WTC11 (cell line): ENCODE measurements at regions not wholly inside any gene's neighbourhood (a gene's known extent, or its start where the extent isn't known, plus 50 kb on each side); places are given as distances from the start of the nearest gene placed in this dataset.

Experiments
- ATAC-seq: fragments of 200-7000 bp; cut with Tn5 transposase; 2 replicates; pipeline ENCODE4 v1.10.0; 2021; ENCODE audit warnings: mild to moderate bottlenecking, moderate library complexity
- CTCF ChIA-PET: fragments of 300-600 bp; sonication (Branson Sonifier 250); formaldehyde crosslinking; loops from one replicate; lab custom pipeline; 2021; ENCODE audit warnings: antibody characterized with exemption; lab: Charles Lee
- POLR2A ChIA-PET: fragments of 350-600 bp; sonication (Branson Sonifier 250); formaldehyde crosslinking; loops from one replicate; lab custom pipeline; 2021; ENCODE audit warnings: antibody characterized with exemption; lab: Charles Lee
- DNase-seq: peaks from one replicate; pipeline ENCODE4 v3.0.0; 2021; ENCODE audit warnings: low spot score
- H3K27ac Mint-ChIP-seq: 2 replicates; pipeline ENCODE4 v1.8.0; 2021; ENCODE audit warnings: mixed read lengths
- H3K27me3 Mint-ChIP-seq: 2 replicates; pipeline ENCODE4 v1.8.0; 2021; ENCODE audit warnings: low read depth, mild to moderate bottlenecking, moderate library complexity, mixed read lengths
- H3K36me3 Mint-ChIP-seq: 2 replicates; pipeline ENCODE4 v1.8.0; 2021; ENCODE audit warnings: mixed read lengths
- H3K4me1 Mint-ChIP-seq: 2 replicates; pipeline ENCODE4 v1.8.0; 2022; ENCODE audit warnings: mixed read lengths
- H3K4me3 Mint-ChIP-seq: 2 replicates; pipeline ENCODE4 v1.8.0; 2021; ENCODE audit warnings: mild to moderate bottlenecking, moderate library complexity, mixed read lengths
- H3K9me3 Mint-ChIP-seq: 2 replicates; pipeline ENCODE4 v1.8.0; 2021; ENCODE audit warnings: mixed read lengths
- CBFB ChIP-seq: sonication (generic); formaldehyde crosslinking; IDR thresholded peaks from 2 replicates; pipeline ENCODE4 v1.8.1; 2022; ENCODE audit warnings: mild to moderate bottlenecking, low read depth, missing genetic modification reagents
- ELF4 ChIP-seq: sonication (generic); formaldehyde crosslinking; IDR thresholded peaks from 2 replicates; pipeline ENCODE4 v1.8.1; 2022; ENCODE audit warnings: low read depth, mild to moderate bottlenecking, moderate library complexity, missing genetic modification reagents
- EMX1 ChIP-seq: fragments of 250-450 bp; sonication (Bioruptor Pico); IDR thresholded peaks from 2 replicates; pipeline ENCODE4 v1.8.0; 2021; ENCODE audit warnings: mild to moderate bottlenecking
- GTF2I ChIP-seq: fragments of 250-450 bp; sonication (Bioruptor Pico); conservative IDR thresholded peaks from 2 replicates; pipeline ENCODE4 v1.4.0; 2021; ENCODE audit warnings: mild to moderate bottlenecking
- IRF2 ChIP-seq: sonication (generic); formaldehyde crosslinking; IDR thresholded peaks from 2 replicates; pipeline ENCODE4 v1.8.0; 2022; ENCODE audit warnings: low read depth, missing genetic modification reagents, borderline replicate concordance
- JUN ChIP-seq: sonication (generic); formaldehyde crosslinking; IDR thresholded peaks from 2 replicates; pipeline ENCODE4 v1.8.0; 2023; ENCODE audit warnings: mild to moderate bottlenecking, missing genetic modification reagents
- KAT7 ChIP-seq: sonication (generic); formaldehyde crosslinking; IDR thresholded peaks from 2 replicates; pipeline ENCODE4 v1.8.1; 2023; ENCODE audit warnings: missing genetic modification reagents, mild to moderate bottlenecking, borderline replicate concordance
- NFYB ChIP-seq: sonication (generic); formaldehyde crosslinking; conservative IDR thresholded peaks from 2 replicates; pipeline ENCODE4 v1.8.0; 2022; ENCODE audit warnings: low read depth, missing genetic modification reagents
- NR2C2 ChIP-seq: sonication (generic); formaldehyde crosslinking; IDR thresholded peaks from 2 replicates; pipeline ENCODE4 v1.8.0; 2022; ENCODE audit warnings: mild to moderate bottlenecking, missing genetic modification reagents
- ZBTB21 ChIP-seq: sonication (generic); formaldehyde crosslinking; IDR thresholded peaks from 2 replicates; pipeline ENCODE4 v1.8.1; 2023; ENCODE audit warnings: mild to moderate bottlenecking, missing genetic modification reagents, borderline replicate concordance
- ZNF416 ChIP-seq: fragments of 250-450 bp; sonication (Bioruptor Pico); IDR thresholded peaks from 2 replicates; pipeline ENCODE4 v1.9.0; 2021; ENCODE audit warnings: mild to moderate bottlenecking, inconsistent platforms
- TF ChIP-seq, protein P1 (sequence below): fragments of 250-450 bp; sonication (Bioruptor Pico); IDR thresholded peaks from 2 replicates; pipeline ENCODE4 v2.1.2; 2022; ENCODE audit warnings: mild to moderate bottlenecking, moderate library complexity
- TF ChIP-seq, protein P2 (sequence below): sonication (generic); formaldehyde crosslinking; conservative IDR thresholded peaks from 2 replicates; pipeline ENCODE4 v1.8.1; 2022; ENCODE audit warnings: mild to moderate bottlenecking, missing genetic modification reagents
- TF ChIP-seq, protein P3 (sequence below): sonication (generic); formaldehyde crosslinking; IDR thresholded peaks from 2 replicates; pipeline ENCODE4 v1.8.1; 2023; ENCODE audit warnings: mild to moderate bottlenecking, moderate library complexity, missing genetic modification reagents
- TF ChIP-seq, protein P4 (sequence below): sonication (generic); formaldehyde crosslinking; IDR thresholded peaks from 2 replicates; pipeline ENCODE4 v1.8.0; 2022; ENCODE audit warnings: mild to moderate bottlenecking, missing genetic modification reagents
- TF ChIP-seq, protein P5 (sequence below): sonication (generic); formaldehyde crosslinking; IDR thresholded peaks from 2 replicates; pipeline ENCODE4 v1.8.1; 2022; ENCODE audit warnings: low read depth, mild to moderate bottlenecking, moderate library complexity, missing genetic modification reagents, borderline replicate concordance
- TF ChIP-seq, protein P6 (sequence below): sonication (generic); formaldehyde crosslinking; IDR thresholded peaks from 2 replicates; pipeline ENCODE4 v1.8.0; 2022; ENCODE audit warnings: missing genetic modification reagents
- TF ChIP-seq, protein P7 (sequence below): fragments of 200-600 bp; IDR thresholded peaks from 2 replicates; pipeline ENCODE4 v1.8.0; 2022; ENCODE audit warnings: antibody characterized with exemption

DNA sequence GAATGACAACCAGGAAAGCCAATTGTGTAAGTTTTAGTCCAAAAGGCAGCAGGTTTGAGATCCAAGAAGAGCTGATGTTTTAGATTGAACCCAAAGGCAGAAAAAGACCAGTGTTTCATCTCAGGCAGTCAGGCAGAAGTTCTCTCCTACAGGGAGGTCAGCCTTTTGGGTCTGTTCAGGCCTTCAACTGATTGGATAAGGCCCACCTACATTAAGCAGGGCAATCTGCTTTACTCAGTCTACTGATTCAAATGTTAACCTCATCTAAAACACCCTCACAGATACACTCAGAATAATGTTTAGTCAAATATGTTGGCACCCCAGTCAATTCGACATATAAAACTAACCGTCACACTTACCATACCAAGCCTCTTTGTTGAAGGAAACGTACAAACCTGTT is 134.2 kb upstream of the NEIL3 start:
- H3K4me1 Mint-ChIP-seq: no peaks in the 10 kb centered on the region
- CTCF ChIA-PET: no interaction called here
- peaks cover 13% of the 10 kb centered on the region for H3K9me3 Mint-ChIP-seq
- TF ChIP-seq, protein P1, sequence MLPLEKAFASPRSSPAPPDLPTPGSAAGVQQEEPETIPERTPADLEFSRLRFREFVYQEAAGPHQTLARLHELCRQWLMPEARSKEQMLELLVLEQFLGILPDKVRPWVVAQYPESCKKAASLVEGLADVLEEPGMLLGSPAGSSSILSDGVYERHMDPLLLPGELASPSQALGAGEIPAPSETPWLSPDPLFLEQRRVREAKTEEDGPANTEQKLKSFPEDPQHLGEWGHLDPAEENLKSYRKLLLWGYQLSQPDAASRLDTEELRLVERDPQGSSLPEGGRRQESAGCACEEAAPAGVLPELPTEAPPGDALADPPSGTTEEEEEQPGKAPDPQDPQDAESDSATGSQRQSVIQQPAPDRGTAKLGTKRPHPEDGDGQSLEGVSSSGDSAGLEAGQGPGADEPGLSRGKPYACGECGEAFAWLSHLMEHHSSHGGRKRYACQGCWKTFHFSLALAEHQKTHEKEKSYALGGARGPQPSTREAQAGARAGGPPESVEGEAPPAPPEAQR: no peak
- 0 out of 2 replicates have a peak, but pooled peaks have one; percentile 17 for TF ChIP-seq GTF2I (CRISPR knock-in tag)
- DNase-seq (no peak), ATAC-seq (no peak)
- H3K36me3 Mint-ChIP-seq: no peaks in the 10 kb centered on the region
- H3K27ac Mint-ChIP-seq: no peak overlapping the region
- H3K27me3 Mint-ChIP-seq: no peaks in the 10 kb centered on the region
- no peak overlapping the region for H3K4me3 Mint-ChIP-seq
- POLR2A ChIA-PET: no interaction called here

DNA sequence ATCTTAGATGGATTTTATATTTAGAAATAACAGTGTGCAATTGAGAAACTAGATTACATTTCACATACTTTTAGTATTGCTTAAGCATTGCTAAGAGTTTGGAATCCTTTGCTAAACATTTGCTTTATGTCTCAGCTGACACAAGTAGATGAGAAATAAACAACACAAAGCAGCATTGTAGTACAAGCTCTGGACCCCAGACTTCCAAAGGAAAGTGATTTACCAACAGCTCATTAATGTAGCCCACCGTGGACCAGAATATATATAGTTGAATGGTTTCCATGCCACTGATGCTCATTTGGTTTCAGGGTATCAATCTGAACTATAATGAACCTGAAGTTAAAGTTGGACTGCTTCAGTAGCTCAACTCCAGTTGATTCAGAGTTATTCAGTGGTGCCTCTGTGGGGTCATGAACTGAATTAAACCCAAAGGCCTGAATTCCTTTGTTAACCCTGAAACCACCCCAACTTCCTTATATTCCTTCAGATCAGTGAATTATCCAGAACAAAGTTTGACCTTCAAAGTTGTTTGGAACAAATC is 132.1 kb upstream of the NEIL3 start:
- no peak for ATAC-seq
- H3K27ac Mint-ChIP-seq: no peak overlapping the region

More for the DNA sequence above, 132.1 kb upstream of the NEIL3 start:
- H3K4me1 Mint-ChIP-seq: no peaks in the 10 kb centered on the region
- no peaks in the 10 kb centered on the region for H3K27me3 Mint-ChIP-seq
- CTCF ChIA-PET: no interaction called here
- peaks cover 4% of the 10 kb centered on the region; the same call in 1 of the 2 replicates for H3K9me3 Mint-ChIP-seq
- H3K36me3 Mint-ChIP-seq: no peaks in the 10 kb centered on the region
- POLR2A ChIA-PET: no interaction called here
- H3K4me3 Mint-ChIP-seq: no peak overlapping the region
- DNase-seq: no peak
- TF ChIP-seq NR2C2: no peak
- TF ChIP-seq ZBTB21 (CRISPR knock-in tag): no peak
- no peak for TF ChIP-seq GTF2I (CRISPR knock-in tag)
- TF ChIP-seq, protein P2, sequence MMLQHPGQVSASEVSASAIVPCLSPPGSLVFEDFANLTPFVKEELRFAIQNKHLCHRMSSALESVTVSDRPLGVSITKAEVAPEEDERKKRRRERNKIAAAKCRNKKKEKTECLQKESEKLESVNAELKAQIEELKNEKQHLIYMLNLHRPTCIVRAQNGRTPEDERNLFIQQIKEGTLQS (CRISPR knock-in tag): no peak
- TF ChIP-seq EMX1 (CRISPR knock-in tag): no peak
- TF ChIP-seq, protein P1: no peak
- TF ChIP-seq IRF2 (CRISPR knock-in tag): no peak
- TF ChIP-seq, protein P3, sequence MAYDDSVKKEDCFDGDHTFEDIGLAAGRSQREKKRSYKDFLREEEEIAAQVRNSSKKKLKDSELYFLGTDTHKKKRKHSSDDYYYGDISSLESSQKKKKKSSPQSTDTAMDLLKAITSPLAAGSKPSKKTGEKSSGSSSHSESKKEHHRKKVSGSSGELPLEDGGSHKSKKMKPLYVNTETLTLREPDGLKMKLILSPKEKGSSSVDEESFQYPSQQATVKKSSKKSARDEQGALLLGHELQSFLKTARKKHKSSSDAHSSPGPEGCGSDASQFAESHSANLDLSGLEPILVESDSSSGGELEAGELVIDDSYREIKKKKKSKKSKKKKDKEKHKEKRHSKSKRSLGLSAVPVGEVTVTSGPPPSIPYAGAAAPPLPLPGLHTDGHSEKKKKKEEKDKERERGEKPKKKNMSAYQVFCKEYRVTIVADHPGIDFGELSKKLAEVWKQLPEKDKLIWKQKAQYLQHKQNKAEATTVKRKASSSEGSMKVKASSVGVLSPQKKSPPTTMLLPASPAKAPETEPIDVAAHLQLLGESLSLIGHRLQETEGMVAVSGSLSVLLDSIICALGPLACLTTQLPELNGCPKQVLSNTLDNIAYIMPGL: no peak
- no peak for TF ChIP-seq KAT7 (CRISPR knock-in tag)
- TF ChIP-seq JUN (CRISPR knock-in tag): no peak
- TF ChIP-seq, protein P4, sequence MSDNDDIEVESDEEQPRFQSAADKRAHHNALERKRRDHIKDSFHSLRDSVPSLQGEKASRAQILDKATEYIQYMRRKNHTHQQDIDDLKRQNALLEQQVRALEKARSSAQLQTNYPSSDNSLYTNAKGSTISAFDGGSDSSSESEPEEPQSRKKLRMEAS (CRISPR knock-in tag): no peak
- TF ChIP-seq, protein P5, sequence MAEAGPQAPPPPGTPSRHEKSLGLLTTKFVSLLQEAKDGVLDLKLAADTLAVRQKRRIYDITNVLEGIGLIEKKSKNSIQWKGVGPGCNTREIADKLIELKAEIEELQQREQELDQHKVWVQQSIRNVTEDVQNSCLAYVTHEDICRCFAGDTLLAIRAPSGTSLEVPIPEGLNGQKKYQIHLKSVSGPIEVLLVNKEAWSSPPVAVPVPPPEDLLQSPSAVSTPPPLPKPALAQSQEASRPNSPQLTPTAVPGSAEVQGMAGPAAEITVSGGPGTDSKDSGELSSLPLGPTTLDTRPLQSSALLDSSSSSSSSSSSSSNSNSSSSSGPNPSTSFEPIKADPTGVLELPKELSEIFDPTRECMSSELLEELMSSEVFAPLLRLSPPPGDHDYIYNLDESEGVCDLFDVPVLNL (CRISPR knock-in tag): no peak
- no peak for TF ChIP-seq NFYB (CRISPR knock-in tag)
- TF ChIP-seq, protein P6, sequence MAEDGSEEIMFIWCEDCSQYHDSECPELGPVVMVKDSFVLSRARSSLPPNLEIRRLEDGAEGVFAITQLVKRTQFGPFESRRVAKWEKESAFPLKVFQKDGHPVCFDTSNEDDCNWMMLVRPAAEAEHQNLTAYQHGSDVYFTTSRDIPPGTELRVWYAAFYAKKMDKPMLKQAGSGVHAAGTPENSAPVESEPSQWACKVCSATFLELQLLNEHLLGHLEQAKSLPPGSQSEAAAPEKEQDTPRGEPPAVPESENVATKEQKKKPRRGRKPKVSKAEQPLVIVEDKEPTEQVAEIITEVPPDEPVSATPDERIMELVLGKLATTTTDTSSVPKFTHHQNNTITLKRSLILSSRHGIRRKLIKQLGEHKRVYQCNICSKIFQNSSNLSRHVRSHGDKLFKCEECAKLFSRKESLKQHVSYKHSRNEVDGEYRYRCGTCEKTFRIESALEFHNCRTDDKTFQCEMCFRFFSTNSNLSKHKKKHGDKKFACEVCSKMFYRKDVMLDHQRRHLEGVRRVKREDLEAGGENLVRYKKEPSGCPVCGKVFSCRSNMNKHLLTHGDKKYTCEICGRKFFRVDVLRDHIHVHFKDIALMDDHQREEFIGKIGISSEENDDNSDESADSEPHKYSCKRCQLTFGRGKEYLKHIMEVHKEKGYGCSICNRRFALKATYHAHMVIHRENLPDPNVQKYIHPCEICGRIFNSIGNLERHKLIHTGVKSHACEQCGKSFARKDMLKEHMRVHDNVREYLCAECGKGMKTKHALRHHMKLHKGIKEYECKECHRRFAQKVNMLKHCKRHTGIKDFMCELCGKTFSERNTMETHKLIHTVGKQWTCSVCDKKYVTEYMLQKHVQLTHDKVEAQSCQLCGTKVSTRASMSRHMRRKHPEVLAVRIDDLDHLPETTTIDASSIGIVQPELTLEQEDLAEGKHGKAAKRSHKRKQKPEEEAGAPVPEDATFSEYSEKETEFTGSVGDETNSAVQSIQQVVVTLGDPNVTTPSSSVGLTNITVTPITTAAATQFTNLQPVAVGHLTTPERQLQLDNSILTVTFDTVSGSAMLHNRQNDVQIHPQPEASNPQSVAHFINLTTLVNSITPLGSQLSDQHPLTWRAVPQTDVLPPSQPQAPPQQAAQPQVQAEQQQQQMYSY: no peak
- TF ChIP-seq, protein P7, sequence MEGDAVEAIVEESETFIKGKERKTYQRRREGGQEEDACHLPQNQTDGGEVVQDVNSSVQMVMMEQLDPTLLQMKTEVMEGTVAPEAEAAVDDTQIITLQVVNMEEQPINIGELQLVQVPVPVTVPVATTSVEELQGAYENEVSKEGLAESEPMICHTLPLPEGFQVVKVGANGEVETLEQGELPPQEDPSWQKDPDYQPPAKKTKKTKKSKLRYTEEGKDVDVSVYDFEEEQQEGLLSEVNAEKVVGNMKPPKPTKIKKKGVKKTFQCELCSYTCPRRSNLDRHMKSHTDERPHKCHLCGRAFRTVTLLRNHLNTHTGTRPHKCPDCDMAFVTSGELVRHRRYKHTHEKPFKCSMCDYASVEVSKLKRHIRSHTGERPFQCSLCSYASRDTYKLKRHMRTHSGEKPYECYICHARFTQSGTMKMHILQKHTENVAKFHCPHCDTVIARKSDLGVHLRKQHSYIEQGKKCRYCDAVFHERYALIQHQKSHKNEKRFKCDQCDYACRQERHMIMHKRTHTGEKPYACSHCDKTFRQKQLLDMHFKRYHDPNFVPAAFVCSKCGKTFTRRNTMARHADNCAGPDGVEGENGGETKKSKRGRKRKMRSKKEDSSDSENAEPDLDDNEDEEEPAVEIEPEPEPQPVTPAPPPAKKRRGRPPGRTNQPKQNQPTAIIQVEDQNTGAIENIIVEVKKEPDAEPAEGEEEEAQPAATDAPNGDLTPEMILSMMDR: no peak
- TF ChIP-seq CBFB (CRISPR knock-in tag): no peak
- no peak for TF ChIP-seq ELF4
- TF ChIP-seq ZNF416 (CRISPR knock-in tag): no peak
